ENCODE measurements at regions not wholly inside any gene's neighbourhood (a gene's known extent, or its start where the extent isn't known, plus 50 kb on each side); places are given as distances from the start of the nearest gene placed in this dataset.

DNA sequence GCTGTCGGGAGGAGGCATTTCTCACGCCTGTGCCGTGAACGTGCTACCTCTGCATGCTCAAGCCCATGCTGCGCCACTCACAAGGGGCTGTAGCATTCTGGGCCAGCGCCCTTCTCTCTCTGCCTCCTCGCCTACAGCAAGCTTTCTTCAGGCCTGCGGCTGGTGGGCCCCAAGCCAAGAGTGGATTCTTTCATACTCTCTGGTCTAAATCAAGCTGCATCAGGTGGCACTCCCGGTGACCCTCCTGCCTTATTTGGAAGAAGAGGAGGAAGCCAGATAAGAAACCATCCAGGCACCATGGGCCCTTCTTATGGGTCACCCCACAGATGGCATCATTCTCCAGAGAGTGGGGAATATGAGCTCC, 86.7 kb upstream of the DUSP5 start:
- TF ChIP-seq, protein P1, sequence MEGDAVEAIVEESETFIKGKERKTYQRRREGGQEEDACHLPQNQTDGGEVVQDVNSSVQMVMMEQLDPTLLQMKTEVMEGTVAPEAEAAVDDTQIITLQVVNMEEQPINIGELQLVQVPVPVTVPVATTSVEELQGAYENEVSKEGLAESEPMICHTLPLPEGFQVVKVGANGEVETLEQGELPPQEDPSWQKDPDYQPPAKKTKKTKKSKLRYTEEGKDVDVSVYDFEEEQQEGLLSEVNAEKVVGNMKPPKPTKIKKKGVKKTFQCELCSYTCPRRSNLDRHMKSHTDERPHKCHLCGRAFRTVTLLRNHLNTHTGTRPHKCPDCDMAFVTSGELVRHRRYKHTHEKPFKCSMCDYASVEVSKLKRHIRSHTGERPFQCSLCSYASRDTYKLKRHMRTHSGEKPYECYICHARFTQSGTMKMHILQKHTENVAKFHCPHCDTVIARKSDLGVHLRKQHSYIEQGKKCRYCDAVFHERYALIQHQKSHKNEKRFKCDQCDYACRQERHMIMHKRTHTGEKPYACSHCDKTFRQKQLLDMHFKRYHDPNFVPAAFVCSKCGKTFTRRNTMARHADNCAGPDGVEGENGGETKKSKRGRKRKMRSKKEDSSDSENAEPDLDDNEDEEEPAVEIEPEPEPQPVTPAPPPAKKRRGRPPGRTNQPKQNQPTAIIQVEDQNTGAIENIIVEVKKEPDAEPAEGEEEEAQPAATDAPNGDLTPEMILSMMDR (IDR thresholded peaks at IDR 0.05): no peak
- TF ChIP-seq POLR2A (IDR thresholded peaks at IDR 0.05): no peak
